ENCODE measurements at regions not wholly inside any gene's neighbourhood (a gene's known extent, or its start where the extent isn't known, plus 50 kb on each side); places are given as distances from the start of the nearest gene placed in this dataset.
"Not testable (repeated sequence)": the region's sequence is repeated elsewhere in the genome, so short reads cannot be mapped to it uniquely, and the experiment has no call there.

GRCh38 chr5:152688561-152689249 lies 283.6 kb upstream of the NMUR2 start:
- peak in 5 of 51 donors; percentile 1 to 45 (median 9) for DNase-seq

GRCh38 chr5:152689250-152689711 lies 284.2 kb upstream of the NMUR2 start:
- DNase-seq = no peak

DNA sequence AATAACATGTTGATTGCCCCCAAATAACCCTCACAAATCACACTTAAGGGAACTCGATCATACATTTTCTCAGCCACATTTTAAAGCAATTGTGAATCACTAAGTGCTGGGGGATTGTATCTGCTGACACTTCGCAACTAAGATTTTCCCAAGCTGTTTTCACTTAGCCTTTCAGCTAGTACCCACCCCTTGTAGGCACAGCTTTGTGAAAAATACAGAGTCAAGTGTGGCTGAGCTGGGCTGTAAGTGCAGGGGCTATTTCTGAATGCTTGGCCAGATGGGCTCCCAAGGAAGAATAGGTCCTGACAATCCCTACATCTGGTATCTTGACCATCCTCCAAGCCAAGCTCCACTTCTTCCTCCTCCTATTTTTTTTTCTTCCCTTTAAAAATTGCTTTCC lies 289.2 kb upstream of the NMUR2 start:
- no peak for DNase-seq

DNA sequence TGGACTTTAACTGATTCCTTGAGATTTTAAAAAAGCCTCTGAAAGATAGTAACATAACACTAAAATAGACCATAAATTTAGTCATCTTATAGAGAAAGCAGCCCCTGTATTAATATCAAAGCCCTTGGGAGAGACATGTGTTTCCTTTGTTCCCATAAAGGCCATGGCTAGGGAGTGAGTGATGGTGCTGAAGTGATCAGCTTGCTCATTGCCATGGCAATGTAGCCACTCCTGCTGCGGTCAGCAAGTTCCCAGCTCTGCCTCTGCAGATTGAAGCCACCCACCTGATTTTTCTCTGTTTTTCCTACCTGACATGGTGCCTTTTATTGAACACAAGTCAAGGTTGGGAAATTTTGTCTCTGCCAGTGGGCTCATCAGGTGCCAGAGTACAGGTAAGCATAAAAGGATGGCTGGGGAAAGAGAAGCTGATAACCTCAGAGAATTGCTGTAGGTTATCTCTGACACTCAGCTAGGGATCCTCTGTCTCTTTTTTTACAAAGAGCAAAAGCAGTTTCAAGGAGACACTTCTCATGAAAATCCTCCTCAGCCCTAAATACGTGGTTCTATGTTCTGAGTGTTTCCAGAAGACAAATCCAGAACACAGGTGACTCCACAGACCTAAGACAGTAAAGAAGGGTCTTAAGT lies 296.3 kb upstream of the NMUR2 start:
- DNase-seq = peak in 2 of 51 donors; percentile 1 to 3

DNA sequence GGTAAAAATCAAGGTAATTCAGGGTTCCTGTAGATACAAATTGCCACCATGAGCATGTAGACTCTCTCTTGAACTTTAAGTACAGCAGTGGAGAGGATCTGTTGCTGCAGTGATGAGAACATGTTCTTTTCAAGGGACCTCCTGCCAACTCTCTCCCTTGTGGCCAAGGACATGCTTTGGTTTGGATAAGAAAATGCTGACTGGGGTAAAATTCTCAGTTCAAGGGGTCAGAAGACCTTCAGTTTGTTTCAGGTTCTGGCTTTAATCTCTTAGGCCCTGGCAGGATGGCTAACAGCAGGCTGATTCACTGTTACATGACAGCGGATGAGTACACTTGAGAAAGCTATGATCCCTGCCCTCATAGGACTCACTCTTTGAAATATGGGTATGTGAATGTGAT lies 299.2 kb upstream of the NMUR2 start:
- no peak for DNase-seq

- DNase-seq = no peak
Observed at GRCh38 chr5:152711801-152712388, 306.8 kb upstream of the NMUR2 start.

DNA sequence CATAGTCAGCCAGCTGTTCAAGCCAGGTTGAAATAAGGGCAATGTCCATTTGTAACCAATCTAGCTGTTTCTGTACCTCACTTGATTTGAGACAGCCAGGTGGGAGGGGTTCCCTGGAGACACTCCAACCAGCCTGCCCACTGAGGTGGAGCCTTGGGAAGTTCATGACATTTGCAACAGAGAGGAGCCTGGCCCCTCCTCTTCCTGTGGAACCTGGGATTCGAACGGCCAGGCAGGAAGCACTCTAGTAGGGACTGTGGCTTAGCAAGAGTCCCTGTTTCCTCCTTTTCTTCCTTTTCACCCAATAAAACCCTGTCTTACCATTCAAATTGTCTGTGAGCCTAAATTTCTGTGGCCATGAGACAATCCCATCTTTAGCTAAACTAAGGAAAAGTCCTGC lies 312.3 kb upstream of the NMUR2 start:
- no peak for DNase-seq

DNA sequence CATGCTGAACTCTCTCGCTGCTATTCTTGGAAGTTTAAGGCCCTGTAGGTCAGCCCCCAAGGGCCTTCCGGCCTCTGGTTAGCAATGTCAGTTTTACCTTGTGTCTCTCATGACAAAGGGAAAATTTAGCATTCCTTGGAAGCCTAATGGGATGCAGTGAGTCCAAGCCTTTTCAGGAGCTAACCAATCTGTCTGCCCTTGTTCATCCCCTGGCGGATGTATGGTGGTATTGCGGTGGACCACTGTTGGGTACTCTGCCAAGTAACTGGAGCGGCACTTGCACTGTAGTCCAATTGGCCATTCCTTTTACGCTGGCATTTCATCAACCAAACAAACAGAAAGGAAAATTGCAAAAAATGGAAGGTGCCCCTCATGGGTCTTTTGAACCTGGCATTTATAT lies 318.4 kb upstream of the NMUR2 start:
- DNase-seq = no peak

- no peak for DNase-seq
Observed at GRCh38 chr5:152730176-152730575, 325.1 kb upstream of the NMUR2 start.

DNA sequence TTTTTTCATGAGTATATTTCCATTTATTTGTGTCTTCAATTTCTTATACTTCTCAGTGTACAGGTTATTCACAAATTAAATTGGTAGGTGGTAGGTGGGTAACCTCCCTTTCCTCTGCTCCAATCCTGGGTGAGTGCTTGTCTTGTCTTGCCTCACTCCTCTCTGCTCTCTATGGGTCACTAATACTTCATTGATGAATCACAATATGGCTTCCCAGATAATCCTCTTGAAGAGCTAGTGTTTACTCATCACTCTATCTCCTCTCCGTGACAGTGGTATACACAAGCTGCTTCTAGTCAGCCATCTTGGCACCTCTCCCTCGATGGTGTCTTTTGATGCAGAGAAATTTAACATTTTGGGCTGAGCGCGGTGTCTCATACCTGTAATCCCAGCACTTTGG lies 331.8 kb upstream of the NMUR2 start:
- DNase-seq = no peak

- no peak for DNase-seq
Observed at GRCh38 chr5:152739916-152740315, 334.8 kb upstream of the NMUR2 start.

- DNase-seq = not testable (repeated sequence)
Observed at GRCh38 chr5:152741126-152741525, 336.0 kb upstream of the NMUR2 start.

DNA sequence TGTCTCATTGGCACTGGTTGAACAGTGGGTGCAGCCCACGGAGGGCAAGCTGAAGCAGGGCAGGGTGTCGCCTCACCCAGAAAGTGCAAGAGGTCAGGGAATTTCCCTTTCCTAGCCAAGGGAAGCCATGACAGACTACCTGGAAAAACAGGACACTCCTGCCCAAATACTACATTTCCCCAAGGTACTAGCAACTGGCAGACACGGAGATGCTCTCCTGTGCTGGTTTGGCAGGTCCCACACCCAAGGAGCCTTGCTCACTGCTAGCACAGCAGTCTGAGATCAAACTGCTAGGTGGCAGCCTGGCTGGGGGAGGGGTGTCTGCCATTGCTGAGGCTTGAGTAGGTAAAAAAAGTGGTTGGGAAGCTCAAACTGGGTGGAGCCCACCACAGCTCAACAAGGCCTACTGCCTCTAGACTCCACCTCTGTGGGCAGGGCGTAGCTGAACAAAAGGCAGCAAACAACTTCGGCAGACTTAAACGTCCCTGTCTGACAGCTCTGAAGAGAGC lies 382.7 kb upstream of the NMUR2 start:
- DNase-seq = not testable (repeated sequence)

DNA sequence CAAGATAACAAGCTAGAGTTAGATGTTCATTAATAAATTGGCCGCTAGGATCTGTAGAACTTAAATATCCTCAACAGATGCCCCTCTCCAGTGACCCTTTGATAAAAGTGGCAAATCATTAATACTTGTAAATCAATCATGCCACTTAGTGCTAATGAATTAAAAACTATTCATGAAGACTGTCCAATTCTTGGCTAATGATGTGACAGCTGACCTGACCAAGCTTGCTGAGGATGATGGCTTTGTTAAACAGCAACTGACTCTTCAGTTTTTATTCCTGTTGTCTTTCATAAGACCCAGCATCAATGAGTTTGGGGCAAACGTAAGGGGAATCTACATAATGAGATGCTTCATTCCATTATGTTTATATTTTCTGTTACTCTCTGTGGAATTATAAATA lies 396.8 kb upstream of the NMUR2 start:
- no peak for DNase-seq

DNA sequence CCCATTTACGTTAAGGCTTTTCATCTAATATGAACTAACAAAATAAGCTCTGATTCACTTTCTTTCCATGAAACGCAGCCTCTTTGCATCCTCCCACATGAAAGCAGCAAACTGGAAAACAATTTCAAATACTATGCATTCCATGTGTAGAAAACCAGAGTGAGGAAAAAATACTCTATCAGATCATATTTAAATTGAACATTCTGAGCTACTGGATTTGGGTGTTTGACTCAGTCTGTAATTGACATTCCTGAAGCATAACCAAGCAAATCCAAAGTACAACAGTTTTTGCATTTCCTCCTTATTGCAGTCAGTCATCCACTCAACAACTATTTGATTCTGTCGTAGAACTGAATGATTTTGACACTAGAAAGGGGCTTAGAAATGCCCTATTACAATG lies 399.1 kb upstream of the NMUR2 start:
- no peak for DNase-seq

DNA sequence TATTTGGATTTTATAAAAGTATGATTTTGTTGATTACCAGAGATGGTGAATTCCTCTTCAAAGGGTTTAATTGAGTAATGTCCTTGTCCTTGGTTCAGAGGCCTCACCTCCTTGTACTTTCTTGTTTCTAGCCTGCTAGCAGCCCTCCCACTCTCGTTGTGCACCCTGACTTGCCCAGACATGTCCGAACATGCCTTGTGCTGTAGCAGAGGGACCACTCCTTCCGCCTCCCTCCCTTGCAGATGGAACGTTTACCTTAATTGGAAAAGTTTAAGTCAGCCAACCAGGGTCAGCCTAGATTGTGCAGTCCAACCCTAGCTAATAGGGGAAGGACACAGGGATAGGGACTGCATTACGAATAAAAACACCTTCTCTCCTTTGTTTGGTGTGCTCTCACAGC lies 406.9 kb upstream of the NMUR2 start:
- no peak for DNase-seq

GRCh38 chr5:152813526-152813925 lies 408.4 kb upstream of the NMUR2 start:
- peak in 1 of 51 donors; percentile 14 for DNase-seq

- no peak for DNase-seq
Observed at GRCh38 chr5:152819891-152820290, 414.8 kb upstream of the NMUR2 start.

GRCh38 chr5:152824316-152824715 lies 419.2 kb upstream of the NMUR2 start:
- DNase-seq = no peak

GRCh38 chr5:152838241-152838786 lies 433.2 kb upstream of the NMUR2 start:
- no peak for DNase-seq

DNA sequence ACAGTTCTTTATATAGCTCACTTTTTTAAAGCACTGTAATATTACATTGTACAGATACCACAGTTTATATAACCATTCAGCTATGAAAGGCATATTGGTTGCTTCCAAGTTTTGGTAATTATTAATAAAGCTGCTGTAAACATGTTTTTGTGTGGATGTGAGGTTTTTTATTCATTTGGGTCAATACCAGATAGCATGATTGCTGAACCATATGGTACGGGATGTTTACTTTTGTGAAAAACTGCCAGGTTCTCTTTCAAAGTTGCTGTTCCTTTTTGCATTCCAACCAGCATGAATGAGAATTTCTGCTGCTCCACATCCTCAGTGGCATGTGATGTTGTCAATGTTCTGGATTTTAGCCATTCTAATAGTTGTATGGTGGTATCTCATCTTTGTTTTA lies 439.6 kb upstream of the NMUR2 start:
- DNase-seq = no peak

DNA sequence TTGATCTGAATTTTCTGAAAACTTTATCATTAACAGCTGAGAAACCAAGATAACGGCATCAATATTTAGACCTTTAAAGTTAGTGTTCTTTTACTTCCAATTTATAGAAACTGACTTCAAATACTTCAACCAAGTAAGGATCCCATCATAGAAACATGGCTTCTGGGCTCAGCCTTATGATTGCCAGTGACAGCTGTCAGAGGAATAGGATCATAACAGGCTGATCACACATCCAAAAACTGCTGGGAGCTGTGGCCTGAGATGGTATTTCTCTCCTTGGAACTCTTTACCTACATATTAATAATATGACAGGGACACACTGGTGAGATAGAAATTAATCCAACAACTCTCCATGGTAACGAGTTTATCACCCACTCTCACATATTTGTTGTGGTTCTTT lies 448.3 kb upstream of the NMUR2 start:
- no peak for DNase-seq

DNA sequence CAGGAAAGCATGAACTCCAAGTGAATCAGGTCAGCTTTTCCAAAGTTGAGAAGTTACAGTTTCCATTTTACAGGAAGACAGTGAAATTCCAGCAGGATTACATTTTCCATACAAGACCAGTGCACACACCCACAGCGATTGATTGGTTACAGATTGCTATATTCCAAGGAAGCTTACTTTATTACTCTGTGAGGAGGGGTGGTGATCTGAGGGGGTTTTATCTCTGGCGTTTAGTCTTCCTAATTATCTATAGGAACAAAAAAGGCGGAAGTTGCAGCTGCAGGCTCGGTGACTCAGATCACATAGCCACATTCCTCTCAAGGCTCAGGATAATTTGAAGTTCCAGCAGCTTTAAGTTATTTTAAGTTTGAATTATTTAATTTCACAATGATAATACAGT lies 450.4 kb upstream of the NMUR2 start:
- no peak for DNase-seq
